Left renal pelvis (tissue), 4 donors: ENCODE measurements at regions not wholly inside any gene's neighbourhood (a gene's known extent, or its start where the extent isn't known, plus 50 kb on each side); places are given as distances from the start of the nearest gene placed in this dataset.
"Not testable (repeated sequence)": the region's sequence is repeated elsewhere in the genome, so short reads cannot be mapped to it uniquely, and the experiment has no call there.

Source experiments
- DNase-seq, 4 donors: peaks; one replicate each; pipeline ENCODE4 v3.0.0-alpha.2; 2013; ENCODE audit warnings: low read depth in 4 of 4, low spot score in 3 of 4

GRCh38 chr16:76964464-76965154 lies 226.4 kb upstream of the MON1B start:
- DNase-seq: no peak

- DNase-seq: no peak
Observed at GRCh38 chr16:76970087-76970744, 220.8 kb upstream of the MON1B start.

GRCh38 chr16:76970745-76971099 lies 220.3 kb upstream of the MON1B start:
- no peak for DNase-seq

GRCh38 chr16:76976101-76976500 lies 214.9 kb upstream of the MON1B start:
- DNase-seq: no peak

- no peak for DNase-seq
Observed at GRCh38 chr16:76976756-76977155, 214.2 kb upstream of the MON1B start.

- no peak for DNase-seq
Observed at GRCh38 chr16:76984196-76984595, 206.8 kb upstream of the MON1B start.

GRCh38 chr16:76985392-76986045 lies 205.5 kb upstream of the MON1B start:
- DNase-seq: no peak

GRCh38 chr16:76988526-76988925 lies 202.5 kb upstream of the MON1B start:
- no peak for DNase-seq

GRCh38 chr16:77002644-77003043 lies 188.3 kb upstream of the MON1B start:
- no peak for DNase-seq

GRCh38 chr16:77009453-77009852 lies 181.5 kb upstream of the MON1B start:
- no peak for DNase-seq

GRCh38 chr16:77014441-77014840 lies 176.5 kb upstream of the MON1B start:
- DNase-seq: no peak

- DNase-seq: no peak
Observed at GRCh38 chr16:77030600-77030999, 160.4 kb upstream of the MON1B start.

GRCh38 chr16:77033516-77033915 lies 157.5 kb upstream of the MON1B start:
- no peak for DNase-seq

GRCh38 chr16:77035361-77035760 lies 155.6 kb upstream of the MON1B start:
- no peak for DNase-seq

GRCh38 chr16:77037696-77038347 lies 153.2 kb upstream of the MON1B start:
- DNase-seq: no peak

GRCh38 chr16:77041468-77041867 lies 149.5 kb upstream of the MON1B start:
- DNase-seq: no peak

- no peak for DNase-seq
Observed at GRCh38 chr16:77043076-77043475, 147.9 kb upstream of the MON1B start.

- no peak for DNase-seq
Observed at GRCh38 chr16:77046206-77046605, 144.8 kb upstream of the MON1B start.

- no peak for DNase-seq
Observed at GRCh38 chr16:77048085-77048484, 142.9 kb upstream of the MON1B start.

- no peak for DNase-seq
Observed at GRCh38 chr16:77049577-77049976, 141.4 kb upstream of the MON1B start.

GRCh38 chr16:77056597-77056996 lies 134.4 kb upstream of the MON1B start:
- not testable (repeated sequence) for DNase-seq
